ENCODE measurements at regions not wholly inside any gene's neighbourhood (a gene's known extent, or its start where the extent isn't known, plus 50 kb on each side); places are given as distances from the start of the nearest gene placed in this dataset.

GRCh38 chr10:80709866-80710265, 172.2 kb downstream of the SH2D4B start:
- Histone ChIP-seq H3K36me3 (no peaks in the 10 kb centered on the region), H3K9me3 (no peaks in the 10 kb centered on the region), H3K4me3 (no peak overlapping the region), H3K27ac (no peak overlapping the region), H3K27me3 (no peaks in the 10 kb centered on the region), H3K4me1 (ENCODE audit: insufficient read depth) (no peaks in the 10 kb centered on the region)
- intact Hi-C loops (cut with DNase I), result no loop called here
- WGBS, 3 donors, result 60 to 72% (median 61%) methylated on average over 5 of the region's 5 CpGs
- TF ChIP-seq EP300 (IDR thresholded peaks at IDR 0.05), result no peak
- TF ChIP-seq CTCF (IDR thresholded peaks at IDR 0.05), result no peak
- TF ChIP-seq POLR2A (IDR thresholded peaks at IDR 0.05), result no peak
- DNase-seq, result no peak

GRCh38 chr10:80713398-80713928, 175.8 kb downstream of the SH2D4B start:
- Histone ChIP-seq H3K4me1 (ENCODE audit: insufficient read depth) (no peaks in the 10 kb centered on the region), H3K9me3 (no peaks in the 10 kb centered on the region), H3K36me3 (no peaks in the 10 kb centered on the region), H3K4me3 (no peak overlapping the region), H3K27me3 (no peaks in the 10 kb centered on the region), H3K27ac (no peak overlapping the region)
- WGBS, 3 donors, result 72 to 74% (median 73%) methylated on average over 11 of the region's 11 CpGs
- intact Hi-C loops (cut with DNase I), result no loop called here
- DNase-seq, result no peak
- TF ChIP-seq CTCF (IDR thresholded peaks at IDR 0.05), result no peak
- no peak for TF ChIP-seq POLR2A (IDR thresholded peaks at IDR 0.05)
- no peak for TF ChIP-seq EP300 (IDR thresholded peaks at IDR 0.05)

GRCh38 chr10:80714566-80714965, 176.9 kb downstream of the SH2D4B start:
- intact Hi-C loops (cut with DNase I), result no loop called here
- TF ChIP-seq POLR2A (IDR thresholded peaks at IDR 0.05) (no peak), EP300 (IDR thresholded peaks at IDR 0.05) (no peak), CTCF (IDR thresholded peaks at IDR 0.05) (no peak)
- 86 to 92% (median 90%) methylated on average over 11 of the region's 11 CpGs for WGBS, 3 donors
- H3K9me3 ChIP-seq, result no peaks in the 10 kb centered on the region
- H3K4me3 ChIP-seq, result no peak overlapping the region
- H3K4me1 ChIP-seq (ENCODE audit: insufficient read depth), result no peaks in the 10 kb centered on the region
- H3K27ac ChIP-seq, result no peak overlapping the region
- no peaks in the 10 kb centered on the region for H3K36me3 ChIP-seq
- H3K27me3 ChIP-seq, result no peaks in the 10 kb centered on the region
- no peak for DNase-seq

- Histone ChIP-seq H3K27me3 (no peaks in the 10 kb centered on the region), H3K27ac (no peak overlapping the region), H3K9me3 (no peaks in the 10 kb centered on the region), H3K4me3 (no peak overlapping the region), H3K4me1 (ENCODE audit: insufficient read depth) (no peaks in the 10 kb centered on the region), H3K36me3 (no peaks in the 10 kb centered on the region)
- intact Hi-C loops (cut with DNase I), result no loop called here
- TF ChIP-seq CTCF (IDR thresholded peaks at IDR 0.05) (no peak), POLR2A (IDR thresholded peaks at IDR 0.05) (no peak), EP300 (IDR thresholded peaks at IDR 0.05) (no peak)
- no peak for DNase-seq
- WGBS, 3 donors, result 25 to 33% (median 32%) methylated on average over 3 of the region's 3 CpGs
These were observed 180.3 kb downstream of the SH2D4B start for GRCh38 chr10:80718024-80718423.
